C4-2B (cell line): ENCODE measurements at regions not wholly inside any gene's neighbourhood (a gene's known extent, or its start where the extent isn't known, plus 50 kb on each side); places are given as distances from the start of the nearest gene placed in this dataset.

Experiments
- H3K27ac ChIP-seq: fragments of 450-650 bp; 2 replicates; pipeline ENCODE4 v1.5.1; 2017
- ZFX ChIP-seq: fragments of 450-650 bp; IDR thresholded peaks from 2 replicates; pipeline ENCODE4 v1.6.1; 2017
- TF ChIP-seq, protein P1 (sequence below): fragments of 450-650 bp; conservative IDR thresholded peaks from 2 replicates; pipeline ENCODE4 v1.5.1; 2017; ENCODE audit warnings: mild to moderate bottlenecking

GRCh38 chr10:4034907-4035598 is 250.0 kb upstream of the KLF6 start:
- TF ChIP-seq, protein P1, sequence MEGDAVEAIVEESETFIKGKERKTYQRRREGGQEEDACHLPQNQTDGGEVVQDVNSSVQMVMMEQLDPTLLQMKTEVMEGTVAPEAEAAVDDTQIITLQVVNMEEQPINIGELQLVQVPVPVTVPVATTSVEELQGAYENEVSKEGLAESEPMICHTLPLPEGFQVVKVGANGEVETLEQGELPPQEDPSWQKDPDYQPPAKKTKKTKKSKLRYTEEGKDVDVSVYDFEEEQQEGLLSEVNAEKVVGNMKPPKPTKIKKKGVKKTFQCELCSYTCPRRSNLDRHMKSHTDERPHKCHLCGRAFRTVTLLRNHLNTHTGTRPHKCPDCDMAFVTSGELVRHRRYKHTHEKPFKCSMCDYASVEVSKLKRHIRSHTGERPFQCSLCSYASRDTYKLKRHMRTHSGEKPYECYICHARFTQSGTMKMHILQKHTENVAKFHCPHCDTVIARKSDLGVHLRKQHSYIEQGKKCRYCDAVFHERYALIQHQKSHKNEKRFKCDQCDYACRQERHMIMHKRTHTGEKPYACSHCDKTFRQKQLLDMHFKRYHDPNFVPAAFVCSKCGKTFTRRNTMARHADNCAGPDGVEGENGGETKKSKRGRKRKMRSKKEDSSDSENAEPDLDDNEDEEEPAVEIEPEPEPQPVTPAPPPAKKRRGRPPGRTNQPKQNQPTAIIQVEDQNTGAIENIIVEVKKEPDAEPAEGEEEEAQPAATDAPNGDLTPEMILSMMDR: no peak
- TF ChIP-seq ZFX: no peak
- no peak overlapping the region for H3K27ac ChIP-seq

- TF ChIP-seq, protein P1: no peak
- no peak for TF ChIP-seq ZFX
- H3K27ac ChIP-seq: no peak overlapping the region
Measured at GRCh38 chr10:4033341-4033896, 248.4 kb upstream of the KLF6 start.

DNA sequence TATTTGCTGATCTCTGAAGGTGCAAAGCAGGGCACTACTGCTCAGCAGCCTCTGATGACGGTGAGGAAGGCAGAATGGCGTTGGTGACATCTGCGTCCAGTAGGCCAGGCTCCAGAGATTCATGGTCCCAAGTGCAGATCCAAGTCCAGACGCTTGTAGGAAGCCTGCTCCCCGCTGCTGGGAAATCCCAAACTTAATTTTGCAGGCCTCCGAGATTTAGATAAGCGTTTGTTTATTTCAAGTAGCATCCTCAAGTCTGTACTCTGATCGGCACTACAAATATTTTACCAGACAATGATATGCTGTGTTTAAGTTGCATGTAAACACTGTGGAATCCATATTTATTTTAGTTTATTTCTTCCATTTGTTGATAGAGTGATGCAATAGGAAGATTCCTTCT is 244.9 kb upstream of the KLF6 start:
- no peak overlapping the region for H3K27ac ChIP-seq
- no peak for TF ChIP-seq ZFX
- TF ChIP-seq, protein P1: no peak

GRCh38 chr10:4028854-4029583 is 244.0 kb upstream of the KLF6 start:
- TF ChIP-seq, protein P1: no peak
- TF ChIP-seq ZFX: no peak
- H3K27ac ChIP-seq: no peak overlapping the region

DNA sequence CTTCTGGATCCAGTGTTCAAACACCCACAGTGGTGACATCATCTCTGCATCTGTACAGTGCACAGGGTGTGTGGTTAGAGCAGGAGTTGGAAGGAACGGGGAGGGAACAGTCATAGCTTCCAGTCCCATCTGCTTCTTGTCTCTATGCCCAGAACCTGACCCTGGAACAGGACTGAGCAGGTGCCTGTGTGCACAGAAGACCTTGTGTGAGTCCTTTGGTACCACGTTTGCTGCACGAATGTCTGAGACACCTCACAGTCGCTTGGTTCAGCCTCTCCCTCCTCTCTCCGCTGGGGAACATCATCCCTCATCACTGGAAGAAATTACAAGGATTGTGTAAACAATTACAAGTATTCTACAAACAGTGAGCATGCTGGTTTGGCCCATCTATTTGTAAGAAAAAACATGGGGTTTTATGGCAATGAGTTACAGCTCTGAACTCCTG is 243.0 kb upstream of the KLF6 start:
- TF ChIP-seq, protein P1: no peak
- no peak overlapping the region for H3K27ac ChIP-seq

DNA sequence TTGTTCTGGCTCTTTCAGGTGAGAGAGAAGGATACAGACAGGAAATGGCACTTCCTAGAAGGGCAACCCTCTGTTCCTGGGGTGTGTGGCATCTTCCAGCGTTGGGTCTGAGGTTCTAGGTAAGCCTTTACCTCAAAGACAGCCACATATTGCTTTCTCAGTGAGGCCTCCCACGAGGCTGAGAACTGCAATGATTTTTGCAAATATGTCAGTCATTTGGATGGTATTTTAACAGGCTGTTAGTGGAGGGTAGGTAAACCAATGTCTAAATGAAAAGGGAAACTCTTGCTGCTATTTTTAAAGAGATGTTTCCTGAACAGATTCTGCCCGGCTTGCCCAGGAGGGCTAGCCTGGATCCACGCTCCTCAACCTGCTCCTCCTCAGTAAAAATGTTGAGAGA is 240.3 kb upstream of the KLF6 start:
- H3K27ac ChIP-seq: no peak overlapping the region

More for the DNA sequence above, 240.3 kb upstream of the KLF6 start:
- TF ChIP-seq ZFX: no peak
- TF ChIP-seq, protein P1: no peak
